ENCODE measurements at regions not wholly inside any gene's neighbourhood (a gene's known extent, or its start where the extent isn't known, plus 50 kb on each side); places are given as distances from the start of the nearest gene placed in this dataset.

DNA sequence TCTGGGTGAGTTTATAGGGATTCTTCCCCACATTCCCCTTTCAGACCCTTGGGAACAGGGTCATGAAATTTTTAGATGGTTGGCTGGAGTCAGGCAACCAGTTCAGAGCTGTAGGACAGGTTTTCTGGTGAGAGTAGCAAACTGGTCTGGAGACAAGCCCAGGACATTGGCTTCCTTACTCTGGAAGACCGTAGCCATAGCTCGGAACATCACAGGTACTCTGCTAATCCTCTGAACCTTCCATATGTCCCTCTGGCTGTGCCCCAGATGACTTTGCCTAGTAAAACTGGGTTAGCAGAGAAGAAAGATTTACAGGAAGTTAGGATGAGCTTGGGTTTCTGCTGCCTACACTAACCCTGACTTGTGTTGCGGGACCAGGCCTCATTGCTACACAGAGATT lies 104.5 kb upstream of the MKLN1 start:
- TF ChIP-seq, protein P1, sequence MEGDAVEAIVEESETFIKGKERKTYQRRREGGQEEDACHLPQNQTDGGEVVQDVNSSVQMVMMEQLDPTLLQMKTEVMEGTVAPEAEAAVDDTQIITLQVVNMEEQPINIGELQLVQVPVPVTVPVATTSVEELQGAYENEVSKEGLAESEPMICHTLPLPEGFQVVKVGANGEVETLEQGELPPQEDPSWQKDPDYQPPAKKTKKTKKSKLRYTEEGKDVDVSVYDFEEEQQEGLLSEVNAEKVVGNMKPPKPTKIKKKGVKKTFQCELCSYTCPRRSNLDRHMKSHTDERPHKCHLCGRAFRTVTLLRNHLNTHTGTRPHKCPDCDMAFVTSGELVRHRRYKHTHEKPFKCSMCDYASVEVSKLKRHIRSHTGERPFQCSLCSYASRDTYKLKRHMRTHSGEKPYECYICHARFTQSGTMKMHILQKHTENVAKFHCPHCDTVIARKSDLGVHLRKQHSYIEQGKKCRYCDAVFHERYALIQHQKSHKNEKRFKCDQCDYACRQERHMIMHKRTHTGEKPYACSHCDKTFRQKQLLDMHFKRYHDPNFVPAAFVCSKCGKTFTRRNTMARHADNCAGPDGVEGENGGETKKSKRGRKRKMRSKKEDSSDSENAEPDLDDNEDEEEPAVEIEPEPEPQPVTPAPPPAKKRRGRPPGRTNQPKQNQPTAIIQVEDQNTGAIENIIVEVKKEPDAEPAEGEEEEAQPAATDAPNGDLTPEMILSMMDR (IDR thresholded peaks at IDR 0.05): no peak
- no peak for TF ChIP-seq ZFX (IDR thresholded peaks at IDR 0.05; ENCODE audit: borderline replicate concordance)

Data from 22Rv1 (cell line).